Sigmoid colon (tissue), 6 donors: ENCODE measurements at regions not wholly inside any gene's neighbourhood (a gene's known extent, or its start where the extent isn't known, plus 50 kb on each side); places are given as distances from the start of the nearest gene placed in this dataset.

ENCODE experiments used
- DNase-seq: peaks from one replicate; pipeline ENCODE4 v3.0.0-alpha.2; 2019
- H3K27ac ChIP-seq, 4 donors: fragments of 200-600 bp; sonication (generic); one replicate each; pipeline ENCODE4 v1.5.1; 2016 to 2019; ENCODE audit warnings: mild to moderate bottlenecking in 1 of 4
- H3K27me3 ChIP-seq, 3 donors: fragments of 200-600 bp; sonication (generic); one replicate each; pipeline ENCODE4 v1.5.1; 2019; ENCODE audit warnings: mild to moderate bottlenecking in 1 of 3
- H3K36me3 ChIP-seq, 4 donors: fragments of 200-600 bp; sonication (generic); one replicate each; pipeline ENCODE4 v1.5.1; 2016 to 2019
- H3K4me1 ChIP-seq, 4 donors: fragments of 200-600 bp; sonication (generic); one replicate each; pipeline ENCODE4 v1.5.1; 2017 to 2019
- H3K4me3 ChIP-seq, 4 donors: fragments of 200-600 bp; sonication (generic); one replicate each; pipeline ENCODE4 v1.5.1; 2017 to 2019; ENCODE audit warnings: mild to moderate bottlenecking in 2 of 4, moderate library complexity in 1 of 4
- H3K9me3 ChIP-seq, 4 donors: fragments of 200-600 bp in 3 of 4; sonication (generic) in 3 of 4; one replicate each; pipeline versions ENCODE4 v1.5.1 to v1.6.1; 2013 to 2019
- EP300 ChIP-seq, 4 donors: sonication (generic); formaldehyde crosslinking; IDR thresholded peaks; one replicate each; pipeline ENCODE4 v1.6.1; 2017; ENCODE audit warnings: antibody characterized with exemption in 4 of 4
- POLR2A ChIP-seq, 2 donors: fragments of 450-650 bp; IDR thresholded peaks; one replicate each; pipeline ENCODE4 v1.6.1; 2016; ENCODE audit warnings: antibody characterized with exemption in 2 of 2, mild to moderate bottlenecking in 2 of 2, moderate library complexity in 2 of 2
- POLR2AphosphoS5 ChIP-seq, 4 donors: sonication (generic); formaldehyde crosslinking; IDR thresholded peaks; one replicate each; pipeline ENCODE4 v1.6.1; 2017; ENCODE audit warnings: antibody characterized with exemption in 4 of 4
- WGBS, 2 donors: extraction: QIAGEN DNeasy Blood & Tissue Kit; methylation state at CpG; one replicate each; pipeline ENCODE4 v1.1.7; 2013; 5-methylcytosine and 5-hydroxymethylcytosine counted together
- intact Hi-C: fragments of 100-400 bp; cut with DNase I; formaldehyde crosslinking; loops from one replicate; pipeline ENCODE4 v1.15.1; 2023
- TF ChIP-seq, protein P1 (sequence below), 4 experiments: fragments of 450-650 bp in 3 of 4; fragments of 200-600 bp in 1 of 4; IDR thresholded peaks; one replicate each; pipeline ENCODE4 v1.5.1; 2016 to 2019; ENCODE audit warnings: antibody characterized with exemption in 4 of 4, mild to moderate bottlenecking in 3 of 4, moderate library complexity in 2 of 4
- donor health status: healthy with polysubstance abuse.
- donor health status: healthy.

GRCh38 chr10:33074443-33074842 is 116.4 kb upstream of the ITGB1 start:
- no peak for DNase-seq
- TF ChIP-seq EP300 (IDR thresholded peaks at IDR 0.05) (no peak), POLR2A (IDR thresholded peaks at IDR 0.05) (no peak), POLR2AphosphoS5 (IDR thresholded peaks at IDR 0.05) (no peak)
- TF ChIP-seq, protein P1, sequence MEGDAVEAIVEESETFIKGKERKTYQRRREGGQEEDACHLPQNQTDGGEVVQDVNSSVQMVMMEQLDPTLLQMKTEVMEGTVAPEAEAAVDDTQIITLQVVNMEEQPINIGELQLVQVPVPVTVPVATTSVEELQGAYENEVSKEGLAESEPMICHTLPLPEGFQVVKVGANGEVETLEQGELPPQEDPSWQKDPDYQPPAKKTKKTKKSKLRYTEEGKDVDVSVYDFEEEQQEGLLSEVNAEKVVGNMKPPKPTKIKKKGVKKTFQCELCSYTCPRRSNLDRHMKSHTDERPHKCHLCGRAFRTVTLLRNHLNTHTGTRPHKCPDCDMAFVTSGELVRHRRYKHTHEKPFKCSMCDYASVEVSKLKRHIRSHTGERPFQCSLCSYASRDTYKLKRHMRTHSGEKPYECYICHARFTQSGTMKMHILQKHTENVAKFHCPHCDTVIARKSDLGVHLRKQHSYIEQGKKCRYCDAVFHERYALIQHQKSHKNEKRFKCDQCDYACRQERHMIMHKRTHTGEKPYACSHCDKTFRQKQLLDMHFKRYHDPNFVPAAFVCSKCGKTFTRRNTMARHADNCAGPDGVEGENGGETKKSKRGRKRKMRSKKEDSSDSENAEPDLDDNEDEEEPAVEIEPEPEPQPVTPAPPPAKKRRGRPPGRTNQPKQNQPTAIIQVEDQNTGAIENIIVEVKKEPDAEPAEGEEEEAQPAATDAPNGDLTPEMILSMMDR (IDR thresholded peaks at IDR 0.05), result no peak

GRCh38 chr10:33073641-33074415 is 115.8 kb upstream of the ITGB1 start:
- Histone ChIP-seq H3K9me3 (no peaks in the 10 kb centered on the region), H3K4me1 (no peaks in the 10 kb centered on the region), H3K27ac (no peak overlapping the region), H3K27me3 (no peaks in the 10 kb centered on the region), H3K4me3 (no peak overlapping the region), H3K36me3 (no peaks in the 10 kb centered on the region)
- TF ChIP-seq EP300 (IDR thresholded peaks at IDR 0.05) (no peak), POLR2AphosphoS5 (IDR thresholded peaks at IDR 0.05) (no peak)
- TF ChIP-seq, protein P1 (IDR thresholded peaks at IDR 0.05), result no peak
- WGBS, 2 donors, result 72 to 80% methylated on average over 10 of the region's 10 CpGs
- intact Hi-C loops, result no loop called here
- no peak for DNase-seq

More at GRCh38 chr10:33074443-33074842, 116.4 kb upstream of the ITGB1 start:
- intact Hi-C loops, result no loop called here
- Histone ChIP-seq H3K27me3 (no peaks in the 10 kb centered on the region), H3K27ac (no peak overlapping the region), H3K9me3 (no peaks in the 10 kb centered on the region), H3K36me3 (no peaks in the 10 kb centered on the region), H3K4me1 (no peaks in the 10 kb centered on the region), H3K4me3 (no peak overlapping the region)
- 78 to 79% methylated on average over 3 of the region's 3 CpGs for WGBS, 2 donors

- Histone ChIP-seq H3K9me3 (no peaks in the 10 kb centered on the region), H3K4me1 (no peaks in the 10 kb centered on the region), H3K27ac (no peak overlapping the region), H3K36me3 (no peaks in the 10 kb centered on the region), H3K27me3 (no peaks in the 10 kb centered on the region), H3K4me3 (no peak overlapping the region)
- TF ChIP-seq POLR2AphosphoS5 (IDR thresholded peaks at IDR 0.05) (no peak), EP300 (IDR thresholded peaks at IDR 0.05) (no peak), POLR2A (IDR thresholded peaks at IDR 0.05) (no peak)
- TF ChIP-seq, protein P1 (IDR thresholded peaks at IDR 0.05), result no peak
- 38 to 68% methylated on average over 2 of the region's 2 CpGs for WGBS, 2 donors
- DNase-seq, result no peak
- intact Hi-C loops, result no loop called here
Observed at GRCh38 chr10:33071857-33072256, 113.8 kb upstream of the ITGB1 start.

DNA sequence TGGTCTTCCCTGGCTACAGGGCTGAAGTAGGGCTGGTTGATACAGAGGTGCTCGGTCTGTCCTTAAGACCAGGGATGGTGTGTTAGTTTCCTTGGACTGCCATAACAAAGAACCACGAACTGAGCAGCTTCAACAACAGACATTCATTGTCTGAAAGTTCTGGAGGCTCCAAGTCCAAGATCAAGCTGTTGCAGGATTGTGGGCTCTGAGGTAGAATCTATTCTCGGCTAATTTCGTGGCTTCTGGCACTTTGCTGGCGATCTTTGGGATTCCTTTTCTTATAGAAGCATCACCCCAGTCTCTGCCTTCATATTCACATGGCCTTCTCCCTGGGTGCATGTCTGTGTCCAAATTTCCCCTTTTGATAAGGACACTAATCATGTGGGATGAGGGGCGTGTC is 112.1 kb upstream of the ITGB1 start:
- whole genome bisulfite sequencing, 2 donors, result 81 to 92% methylated on average over 6 of the region's 6 CpGs
- Histone ChIP-seq H3K27me3 (no peaks in the 10 kb centered on the region), H3K4me3 (no peak overlapping the region), H3K36me3 (no peaks in the 10 kb centered on the region), H3K4me1 (no peaks in the 10 kb centered on the region), H3K9me3 (no peaks in the 10 kb centered on the region), H3K27ac (no peak overlapping the region)
- intact Hi-C loops, result no loop called here
- DNase-seq, result no peak
- TF ChIP-seq POLR2A (IDR thresholded peaks at IDR 0.05) (no peak), EP300 (IDR thresholded peaks at IDR 0.05) (no peak)
- TF ChIP-seq, protein P1 (IDR thresholded peaks at IDR 0.05), result no peak

DNA sequence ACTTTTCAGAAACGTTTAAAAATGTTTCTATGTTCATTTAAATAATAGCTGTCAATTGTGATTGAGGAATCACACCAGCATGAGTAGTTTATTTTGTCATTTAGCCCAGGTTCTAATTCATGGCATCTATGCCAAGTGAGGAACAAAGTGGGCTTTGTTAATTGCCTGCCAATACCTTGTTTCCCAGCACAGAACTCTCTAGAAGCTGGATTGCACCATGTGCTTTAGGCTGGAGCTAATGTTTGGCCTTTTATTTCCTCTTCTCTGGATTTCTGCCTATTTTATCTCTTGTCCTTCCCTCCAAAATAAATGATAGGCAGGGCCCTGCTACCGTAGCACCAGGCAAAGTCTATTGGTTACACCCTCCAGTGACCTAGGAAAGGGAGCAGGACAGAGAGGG is 109.9 kb upstream of the ITGB1 start:
- H3K9me3 ChIP-seq, result no peaks in the 10 kb centered on the region
- no peak overlapping the region for H3K4me3 ChIP-seq
- 47 to 67% methylated on average over 2 of the region's 2 CpGs for WGBS, 2 donors
- no peak for DNase-seq
- no peaks in the 10 kb centered on the region for H3K36me3 ChIP-seq
- TF ChIP-seq POLR2AphosphoS5 (IDR thresholded peaks at IDR 0.05) (no peak), EP300 (IDR thresholded peaks at IDR 0.05) (no peak), POLR2A (IDR thresholded peaks at IDR 0.05) (no peak)
- TF ChIP-seq, protein P1 (IDR thresholded peaks at IDR 0.05), result no peak
- H3K4me1 ChIP-seq, result no peaks in the 10 kb centered on the region
- H3K27me3 ChIP-seq, result no peaks in the 10 kb centered on the region
- intact Hi-C loops, result no loop called here
- no peak overlapping the region for H3K27ac ChIP-seq
